Heart right ventricle (tissue), 16 donors: ENCODE measurements at regions not wholly inside any gene's neighbourhood (a gene's known extent, or its start where the extent isn't known, plus 50 kb on each side); places are given as distances from the start of the nearest gene placed in this dataset.

Experiments
- ATAC-seq, 8 donors: fragments of 200-7000 bp; cut with Tn5 transposase; one replicate each; pipeline ENCODE4 v1.9.1; 2020; ENCODE audit warnings: mild to moderate bottlenecking in 8 of 8, moderate library complexity in 8 of 8, moderate number of reproducible peaks in 1 of 8
- DNase-seq, 2 donors: peaks; one replicate each; pipeline ENCODE4 v3.0.0-alpha.2; 2020
- H3K27ac ChIP-seq, 10 donors: fragments of 200-600 bp; sonication (generic) in 2 of 10; one replicate each; pipeline versions ENCODE4 v1.5.0 to v1.8.0; 2020 to 2022; ENCODE audit warnings: mild to moderate bottlenecking in 3 of 10
- H3K27me3 ChIP-seq, 7 donors: fragments of 200-600 bp; one replicate each; pipeline ENCODE4 v1.8.0; 2021 to 2022; ENCODE audit warnings: mild to moderate bottlenecking in 2 of 7
- H3K36me3 ChIP-seq, 9 donors: fragments of 200-600 bp; sonication (generic) in 1 of 9; one replicate each; pipeline versions ENCODE4 v1.5.0 to v1.8.0; 2020 to 2022; ENCODE audit warnings: mild to moderate bottlenecking in 2 of 9
- H3K4me1 ChIP-seq, 9 donors: fragments of 200-600 bp; sonication (generic) in 1 of 9; one replicate each; pipeline versions ENCODE4 v1.5.0 to v1.8.0; 2020 to 2022; ENCODE audit warnings: mild to moderate bottlenecking in 4 of 9
- H3K4me3 ChIP-seq, 10 donors: fragments of 200-600 bp; sonication (generic) in 2 of 10; one replicate each; pipeline versions ENCODE4 v1.5.0 to v1.8.0; 2020 to 2022; ENCODE audit warnings: mild to moderate bottlenecking in 7 of 10, moderate library complexity in 2 of 10
- H3K9me3 ChIP-seq, 11 donors: fragments of 200-600 bp in 10 of 11; sonication (generic) in 2 of 11; one replicate each; pipeline versions ENCODE4 v1.5.0 to v1.8.0; 2013 to 2022; ENCODE audit warnings: mild to moderate bottlenecking in 2 of 11, control low read depth in 1 of 11, moderate library complexity in 1 of 11
- WGBS, 2 donors: extraction: QIAGEN DNeasy Blood & Tissue Kit; methylation state at CpG; one replicate each; pipeline ENCODE4 v1.1.7; 2013; ENCODE audit warnings: inconsistent platforms in 1 of 2; 5-methylcytosine and 5-hydroxymethylcytosine counted together
- intact Hi-C, 10 donors: fragments of 100-400 bp; cut with DNase I; formaldehyde crosslinking; loops; one replicate each; pipeline versions ENCODE4 v1.11.1 to v1.14.2; 2022
- TF ChIP-seq, protein P1 (sequence below), 9 donors: fragments of 200-600 bp; sonication (generic) in 2 of 9; IDR thresholded peaks; one replicate each; pipeline versions ENCODE4 v1.5.0 to v1.8.0; 2021 to 2022; ENCODE audit warnings: antibody characterized with exemption in 9 of 9, mild to moderate bottlenecking in 5 of 9, moderate library complexity in 1 of 9
- donor health status: Arrhythmogenic right ventricular cardiomyopathy.
- donor health status: ischemic (EF 13 %, LVEDD 7.1; RV severe dilation, severe dysfunction).
- donor health status: healthy with polysubstance abuse.
- donor health status: DM: no; HTN: yes; CAD: no.
- donor health status: DM: no; HTN: no; CAD: no.
- donor health status: ischemic (EF 25% LVEDD 6.9; RV normal size, moderate dysfunction).
- donor health status: ischemic (EF 25% LVEDD 5.7; RV mildly dilated, moderate dysfunction).
- donor health status: healthy.
- donor health status: DM: yes; HTN: yes; CAD: no.
- donor health status: Ischemic cardiomyopathy.
- donor health status: ischemic (EF 35%, LVEDD 5.7; RV mildly dilated, moderate dysfunction).
- donor health status: nonischemic (EF 11% LVEDD 7.7; RV severe dilation, severe dysfunction).
- donor health status: DM: yes; HTN: yes; CAD: no.
- donor health status: PGD.
- donor health status: ischemic (EF 29% LVEDD 5.4; RV normal size, mild dysfunction).
- donor health status: nonischemic (EF 23%, LVEDD 6.1; RV moderate dilation, normal function).

GRCh38 chr19:31897292-31897691 is 448.1 kb upstream of the ZNF507 start:
- TF ChIP-seq, protein P1, sequence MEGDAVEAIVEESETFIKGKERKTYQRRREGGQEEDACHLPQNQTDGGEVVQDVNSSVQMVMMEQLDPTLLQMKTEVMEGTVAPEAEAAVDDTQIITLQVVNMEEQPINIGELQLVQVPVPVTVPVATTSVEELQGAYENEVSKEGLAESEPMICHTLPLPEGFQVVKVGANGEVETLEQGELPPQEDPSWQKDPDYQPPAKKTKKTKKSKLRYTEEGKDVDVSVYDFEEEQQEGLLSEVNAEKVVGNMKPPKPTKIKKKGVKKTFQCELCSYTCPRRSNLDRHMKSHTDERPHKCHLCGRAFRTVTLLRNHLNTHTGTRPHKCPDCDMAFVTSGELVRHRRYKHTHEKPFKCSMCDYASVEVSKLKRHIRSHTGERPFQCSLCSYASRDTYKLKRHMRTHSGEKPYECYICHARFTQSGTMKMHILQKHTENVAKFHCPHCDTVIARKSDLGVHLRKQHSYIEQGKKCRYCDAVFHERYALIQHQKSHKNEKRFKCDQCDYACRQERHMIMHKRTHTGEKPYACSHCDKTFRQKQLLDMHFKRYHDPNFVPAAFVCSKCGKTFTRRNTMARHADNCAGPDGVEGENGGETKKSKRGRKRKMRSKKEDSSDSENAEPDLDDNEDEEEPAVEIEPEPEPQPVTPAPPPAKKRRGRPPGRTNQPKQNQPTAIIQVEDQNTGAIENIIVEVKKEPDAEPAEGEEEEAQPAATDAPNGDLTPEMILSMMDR (IDR thresholded peaks at IDR 0.05), result no peak
- DNase-seq, result no peak
- ATAC-seq, result no peak
- Histone ChIP-seq H3K36me3 (no peaks in the 10 kb centered on the region), H3K4me1 (no peaks in the 10 kb centered on the region), H3K9me3 (peaks cover 0 to 10% (median 0%) of the 10 kb centered on the region in 11 donors), H3K27me3 (no peaks in the 10 kb centered on the region), H3K27ac (no peak overlapping the region), H3K4me3 (no peak overlapping the region)
- intact Hi-C loops, result no loop called here
- WGBS, 2 donors, result 87% methylated on average over 3 of the region's 3 CpGs

- H3K27ac ChIP-seq, result no peak overlapping the region
- peaks cover 0 to 6% (median 0%) of the 10 kb centered on the region in 11 donors for H3K9me3 ChIP-seq
- H3K36me3 ChIP-seq, result no peaks in the 10 kb centered on the region
- intact Hi-C loops, result no loop called here
- DNase-seq (no peak), ATAC-seq (no peak)
- peaks cover 0 to 3% (median 0%) of the 10 kb centered on the region in 9 donors for H3K4me1 ChIP-seq
- WGBS, 2 donors, result 76 to 83% methylated on average over 2 of the region's 2 CpGs
- TF ChIP-seq, protein P1 (IDR thresholded peaks at IDR 0.05), result no peak
- no peak overlapping the region for H3K4me3 ChIP-seq
- H3K27me3 ChIP-seq, result no peaks in the 10 kb centered on the region
Observed at GRCh38 chr19:31900991-31901390, 444.4 kb upstream of the ZNF507 start.

DNA sequence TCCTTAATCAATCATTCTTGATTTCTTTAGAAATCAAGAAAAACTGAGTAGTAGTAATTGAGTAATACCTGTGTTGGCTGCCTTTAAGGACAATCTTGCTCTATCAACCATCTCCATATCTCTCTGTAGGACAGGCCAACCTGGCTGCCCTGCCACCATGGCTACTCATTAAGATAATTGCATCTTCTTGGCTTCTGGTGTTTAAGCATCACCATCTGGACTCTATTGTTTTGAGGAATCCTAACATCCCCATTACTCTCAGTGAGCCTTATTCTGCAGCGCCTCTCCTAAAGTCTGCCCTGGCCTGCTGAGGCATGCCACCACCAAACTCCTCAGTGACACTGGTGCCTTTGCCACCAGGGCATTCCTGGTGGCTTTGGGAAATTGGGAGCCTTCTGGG is 442.6 kb upstream of the ZNF507 start:
- ATAC-seq (no peak), DNase-seq (no peak)
- Histone ChIP-seq H3K27ac (no peak overlapping the region), H3K27me3 (no peaks in the 10 kb centered on the region), H3K4me1 (peaks cover 0 to 9% (median 0%) of the 10 kb centered on the region in 9 donors), H3K36me3 (no peaks in the 10 kb centered on the region), H3K4me3 (no peak overlapping the region), H3K9me3 (peaks cover 0 to 6% (median 0%) of the 10 kb centered on the region in 11 donors)
- TF ChIP-seq, protein P1 (IDR thresholded peaks at IDR 0.05), result no peak
- intact Hi-C loops, result no loop called here
- WGBS, 2 donors, result 86 to 94% methylated on average over 1 of the region's 1 CpG

DNA sequence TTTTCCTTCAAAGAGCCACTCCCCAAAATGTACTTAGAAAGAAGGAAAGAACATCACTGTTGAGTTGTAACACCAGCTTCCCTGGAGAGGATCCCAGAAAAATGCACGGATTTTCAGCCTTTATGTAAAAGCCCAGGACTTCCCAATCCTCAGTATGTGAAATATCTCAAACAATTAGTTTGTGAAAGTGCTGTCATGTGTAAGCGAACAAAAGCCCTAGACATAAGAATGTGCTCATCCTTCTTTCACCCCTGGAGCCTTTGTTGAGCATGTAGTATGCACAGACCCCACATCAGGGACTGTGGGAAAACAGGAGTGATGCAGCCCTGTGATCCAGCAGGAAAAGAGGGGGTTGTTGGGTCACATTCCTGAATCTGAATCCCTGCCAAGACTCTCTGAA is 441.4 kb upstream of the ZNF507 start:
- Histone ChIP-seq H3K4me1 (peaks cover 0 to 15% (median 0%) of the 10 kb centered on the region in 9 donors), H3K36me3 (no peaks in the 10 kb centered on the region), H3K4me3 (no peak overlapping the region), H3K27ac (no peak overlapping the region), H3K9me3 (peaks cover 0 to 6% (median 0%) of the 10 kb centered on the region in 11 donors), H3K27me3 (no peaks in the 10 kb centered on the region)
- DNase-seq (no peak), ATAC-seq (no peak)
- intact Hi-C loops, result no loop called here
- TF ChIP-seq, protein P1 (IDR thresholded peaks at IDR 0.05), result no peak
- 62 to 63% methylated on average over 2 of the region's 2 CpGs for WGBS, 2 donors
